Activated T-cell treated with anti-CD3 and anti-CD28 coated beads for 48 hours (primary cell): ENCODE measurements at regions not wholly inside any gene's neighbourhood (a gene's known extent, or its start where the extent isn't known, plus 50 kb on each side); places are given as distances from the start of the nearest gene placed in this dataset.

Experiments used
- DNase-seq: peaks from one replicate; pipeline ENCODE4 v3.0.0-alpha.2; 2020; ENCODE audit warnings: low read depth

DNA sequence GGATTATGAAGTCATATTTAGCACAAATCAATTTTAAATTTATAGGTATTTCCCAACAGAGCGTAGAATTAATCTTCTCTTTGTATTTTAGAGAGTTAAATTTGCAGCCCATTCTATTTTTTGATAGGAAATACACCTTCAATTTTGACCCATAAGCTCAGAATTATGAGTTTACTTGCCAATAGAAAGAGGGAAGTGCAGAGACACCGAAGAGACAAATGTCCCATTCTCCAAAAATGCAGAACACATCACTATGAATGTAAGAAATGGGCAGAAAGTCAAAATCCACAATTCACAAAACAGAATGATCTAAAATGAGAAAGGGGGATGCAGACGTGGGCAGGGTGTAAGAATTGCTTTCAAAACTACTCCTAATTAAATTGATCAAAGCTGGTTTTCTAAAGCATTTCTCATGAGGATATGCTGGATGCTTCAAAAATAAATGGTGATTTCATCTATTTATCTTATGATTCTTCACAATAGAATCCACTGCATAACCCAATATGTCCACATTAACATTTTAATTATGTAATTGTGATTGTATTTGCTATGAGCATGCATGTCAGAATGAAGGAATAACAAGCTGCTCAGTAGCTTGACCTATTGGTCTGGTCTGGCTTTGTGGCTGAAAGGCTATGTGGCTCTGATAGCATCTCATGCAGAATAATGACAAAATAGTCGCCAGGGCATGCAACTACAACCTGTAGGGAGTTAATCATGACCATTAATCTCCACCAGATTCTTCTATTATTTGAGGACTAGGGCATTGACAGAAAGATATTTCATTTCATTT, 550.1 kb upstream of the CDH18 start:
- DNase-seq, result no peak

DNA sequence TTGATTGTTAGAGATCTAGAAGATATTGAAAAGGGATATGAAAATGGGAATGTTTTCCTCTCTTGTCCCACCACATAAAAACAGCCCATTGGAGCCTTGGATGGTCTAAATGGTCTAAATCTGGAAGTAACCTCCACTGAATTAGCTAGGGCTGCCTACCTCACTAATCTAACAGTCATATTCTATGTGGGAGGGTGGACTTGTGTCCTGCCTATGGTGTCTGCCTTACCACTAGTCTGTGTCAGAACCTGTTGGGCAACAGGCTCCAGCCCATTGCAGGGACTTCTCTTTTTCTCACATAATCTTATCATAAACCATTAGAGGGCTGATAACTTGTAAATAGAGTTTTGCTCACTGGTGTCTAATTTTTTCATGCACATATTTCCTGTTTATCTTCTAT, 548.8 kb upstream of the CDH18 start:
- no peak for DNase-seq

DNA sequence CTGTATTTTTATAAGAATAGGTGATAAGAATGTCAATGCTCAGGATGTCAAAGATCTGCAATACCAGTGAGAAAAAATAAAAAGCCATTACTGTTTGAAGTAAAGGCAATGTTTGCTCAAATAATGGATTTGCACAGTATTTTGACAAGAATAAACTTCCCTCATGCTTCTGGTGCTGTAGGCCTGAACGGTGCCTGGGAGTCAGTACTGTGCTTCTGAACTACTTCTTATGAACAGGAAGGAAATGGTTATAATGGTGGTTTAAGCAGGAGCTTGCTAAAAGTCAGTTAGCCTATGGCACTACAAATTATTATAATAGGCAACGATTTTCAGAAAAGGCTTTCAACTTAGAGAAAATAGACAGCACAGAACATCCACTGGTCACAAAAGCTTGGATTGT, 548.3 kb upstream of the CDH18 start:
- no peak for DNase-seq

DNA sequence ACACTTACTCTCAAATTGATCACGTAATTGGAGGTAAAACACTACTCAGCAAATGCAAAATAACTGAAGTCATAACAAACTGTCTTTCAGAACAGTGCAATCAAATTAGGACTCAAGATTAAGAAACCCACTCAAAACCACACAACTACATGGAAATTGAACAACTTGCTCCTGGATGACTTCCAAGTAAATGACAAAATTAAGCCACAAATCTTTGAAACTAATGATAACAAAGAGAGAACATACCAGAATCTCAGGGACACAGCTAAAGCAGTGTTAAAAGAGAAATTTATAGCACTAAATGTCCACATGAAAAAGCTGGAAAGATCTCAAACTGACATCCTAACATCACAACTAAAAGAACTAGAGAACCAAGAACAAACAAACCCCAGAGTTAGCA, 540.5 kb upstream of the CDH18 start:
- DNase-seq, result no peak

DNA sequence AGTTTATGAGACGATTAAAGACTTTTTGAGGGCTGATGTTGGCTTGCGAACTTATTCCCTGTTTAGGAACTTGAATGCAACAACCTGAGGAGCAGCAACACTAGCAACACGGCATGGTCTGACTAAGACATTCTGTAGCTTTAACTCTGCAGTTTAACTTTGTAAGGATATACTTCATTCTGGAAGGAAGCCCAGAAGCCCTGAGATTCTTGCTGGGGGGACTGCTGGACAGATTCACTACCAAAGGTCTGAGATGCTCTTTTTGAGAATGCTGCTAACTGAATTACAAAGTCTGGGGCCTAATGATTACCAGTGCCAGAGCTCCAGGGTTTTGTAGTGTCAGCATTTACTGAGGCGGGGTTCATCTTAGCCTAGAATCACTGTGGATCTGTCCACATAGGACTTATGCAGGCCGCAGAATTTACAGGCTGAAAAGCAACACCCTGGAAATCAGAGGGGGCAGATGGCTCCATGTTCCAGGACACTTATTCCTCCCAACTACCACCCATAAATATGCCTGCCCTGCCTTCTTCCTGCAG, 537.1 kb upstream of the CDH18 start:
- DNase-seq, result no peak

DNA sequence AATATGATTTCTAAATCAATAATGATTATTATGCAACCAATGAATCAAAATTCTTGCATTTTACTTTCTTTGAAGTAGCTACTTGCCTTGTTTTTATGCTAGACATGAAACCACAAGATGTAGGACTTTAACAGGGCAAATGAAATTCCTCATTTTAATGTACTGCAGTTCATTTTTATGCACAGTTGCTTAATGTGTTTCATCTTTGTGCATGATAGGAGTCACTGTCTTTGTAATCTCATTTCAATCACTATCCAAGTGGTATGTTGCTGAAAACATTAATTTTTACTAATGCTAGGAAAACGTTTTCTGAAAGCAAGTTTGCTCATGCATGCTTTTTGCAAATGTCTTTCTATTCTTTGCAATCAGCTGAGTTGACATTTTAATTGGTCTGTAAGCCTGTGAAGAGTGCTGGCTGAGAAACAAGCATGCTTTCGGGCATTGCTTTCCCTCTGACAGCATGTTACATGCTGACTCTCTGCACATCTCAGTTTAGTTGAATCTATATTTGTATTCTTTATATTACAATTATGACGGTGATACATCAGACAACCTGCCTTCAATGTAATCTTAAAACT, 535.0 kb upstream of the CDH18 start:
- DNase-seq, result no peak

DNA sequence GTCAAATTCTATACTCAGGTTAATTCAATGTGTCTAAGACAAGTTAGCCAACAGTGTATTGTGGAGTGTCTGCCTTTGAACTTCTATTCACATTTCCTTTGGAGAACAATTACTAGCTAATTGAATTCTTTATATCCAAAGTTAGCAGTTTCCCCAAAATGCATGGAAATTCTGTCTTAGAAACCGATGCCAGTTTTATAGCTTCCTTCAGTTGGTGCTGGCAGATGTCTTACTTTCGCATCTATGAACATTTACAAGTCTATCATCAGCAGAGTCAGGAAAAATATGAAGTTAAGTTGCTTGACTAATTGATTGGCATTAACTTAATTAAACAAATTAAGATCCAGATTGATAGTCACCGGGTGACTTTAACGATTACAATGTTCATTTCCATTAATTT, 527.6 kb upstream of the CDH18 start:
- no peak for DNase-seq

DNA sequence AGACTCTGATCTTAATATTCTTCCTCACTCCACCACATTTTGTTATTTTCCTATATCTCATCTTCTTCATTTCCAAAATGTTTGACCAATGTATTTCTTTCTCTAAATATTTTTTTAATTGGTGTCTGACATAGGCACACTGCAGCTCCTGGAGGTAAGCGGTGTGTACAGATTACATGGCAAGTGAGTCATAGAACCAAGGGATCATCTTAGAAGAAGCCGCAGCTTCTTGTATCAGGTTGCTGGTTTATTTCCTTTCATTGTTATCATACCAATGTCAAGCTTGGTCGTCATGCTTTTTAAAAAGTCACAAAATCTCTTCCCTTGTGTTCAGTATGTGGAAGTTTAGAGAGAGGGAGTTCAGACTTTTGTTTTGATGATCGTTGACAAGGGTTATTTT, 526.1 kb upstream of the CDH18 start:
- DNase-seq, result no peak

DNA sequence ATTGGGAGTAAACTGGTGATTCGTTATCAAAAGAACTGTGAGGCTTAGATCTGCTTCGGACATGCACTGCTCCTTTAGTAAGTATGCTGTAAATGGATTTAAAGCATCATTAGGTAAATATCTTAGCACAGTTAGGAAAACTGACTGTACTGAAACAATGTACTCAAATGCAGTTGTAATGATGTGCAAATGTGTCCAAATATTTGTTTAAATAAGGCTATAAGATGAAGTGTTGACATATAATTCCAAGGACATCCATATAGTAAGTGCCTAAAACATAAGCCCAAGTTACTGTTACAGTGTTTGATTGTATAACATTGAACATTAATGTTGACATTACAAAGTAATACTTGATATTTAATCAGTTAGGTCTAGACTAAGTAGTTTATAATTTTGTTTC, 512.5 kb upstream of the CDH18 start:
- DNase-seq, result no peak

DNA sequence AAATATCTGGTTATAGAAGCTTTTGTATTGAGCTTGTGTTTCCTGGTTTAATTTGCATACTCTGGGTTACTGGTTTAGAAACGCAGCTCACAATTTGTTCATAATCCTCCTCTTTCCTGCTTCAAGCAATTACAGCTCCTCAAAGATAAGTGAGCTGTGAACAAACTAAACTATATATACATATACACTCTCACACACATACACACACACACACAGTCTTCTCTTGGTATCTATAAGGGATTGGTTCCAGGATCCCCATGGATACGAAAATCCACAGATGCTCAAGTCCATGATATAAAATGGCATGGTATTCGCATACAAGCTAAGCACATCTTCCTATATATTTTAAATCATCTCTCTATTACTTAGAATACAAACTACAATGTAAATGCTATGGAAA, 510.9 kb upstream of the CDH18 start:
- DNase-seq, result no peak

DNA sequence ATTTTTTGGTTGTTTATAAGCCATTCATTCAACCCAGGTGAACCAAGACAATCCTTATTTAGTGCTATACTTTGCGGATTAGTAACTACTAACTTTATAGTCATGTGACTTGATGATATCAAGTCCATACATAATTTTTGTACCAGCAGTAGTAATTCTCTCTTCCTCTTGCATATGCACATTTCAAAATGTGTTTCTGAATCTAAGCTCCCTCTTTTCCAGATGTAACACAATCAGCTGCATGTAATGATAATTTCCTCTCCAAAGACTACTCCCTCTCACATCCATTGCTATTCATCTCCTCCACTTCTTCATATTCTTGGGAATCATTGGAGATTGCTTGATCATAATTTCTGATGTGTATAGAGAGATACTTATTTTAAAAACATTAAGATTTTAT, 510.1 kb upstream of the CDH18 start:
- no peak for DNase-seq

DNA sequence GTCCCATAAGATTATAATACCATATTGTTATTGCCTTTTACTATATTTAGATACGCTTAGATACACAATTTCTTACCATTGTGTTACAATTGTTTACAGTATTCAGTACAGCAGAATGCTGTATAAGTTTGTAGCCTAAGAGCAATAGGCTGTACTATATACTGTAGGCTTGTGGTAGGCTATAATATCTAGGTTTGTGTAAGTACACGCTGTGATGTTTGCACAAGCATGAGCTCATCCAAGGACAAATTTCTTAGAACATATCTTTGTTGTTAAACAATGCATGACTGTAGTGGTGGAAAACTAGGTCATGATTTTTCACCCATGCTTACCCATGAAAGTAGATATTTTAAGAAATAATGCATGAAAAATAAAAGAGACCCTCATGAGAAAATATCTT, 509.4 kb upstream of the CDH18 start:
- DNase-seq, result no peak

DNA sequence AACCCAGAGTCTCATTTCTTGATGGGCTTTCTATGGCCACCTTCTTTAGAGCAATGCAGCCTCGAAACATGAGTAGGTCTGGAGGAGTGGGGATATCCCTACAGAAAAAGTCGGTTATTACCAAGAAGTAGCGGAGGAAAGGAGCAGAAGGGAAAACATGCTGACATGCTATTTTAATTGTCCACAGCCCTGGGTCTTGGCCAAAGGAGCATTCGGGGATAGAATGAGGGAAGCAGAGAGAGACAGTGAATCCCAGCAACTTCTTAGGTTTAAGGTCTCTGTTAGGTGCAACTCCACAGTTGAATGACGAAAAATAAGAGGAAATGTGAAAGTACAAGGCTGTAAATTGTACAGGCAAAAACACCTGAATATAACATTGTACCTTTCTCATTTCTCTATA, 506.7 kb upstream of the CDH18 start:
- no peak for DNase-seq

DNA sequence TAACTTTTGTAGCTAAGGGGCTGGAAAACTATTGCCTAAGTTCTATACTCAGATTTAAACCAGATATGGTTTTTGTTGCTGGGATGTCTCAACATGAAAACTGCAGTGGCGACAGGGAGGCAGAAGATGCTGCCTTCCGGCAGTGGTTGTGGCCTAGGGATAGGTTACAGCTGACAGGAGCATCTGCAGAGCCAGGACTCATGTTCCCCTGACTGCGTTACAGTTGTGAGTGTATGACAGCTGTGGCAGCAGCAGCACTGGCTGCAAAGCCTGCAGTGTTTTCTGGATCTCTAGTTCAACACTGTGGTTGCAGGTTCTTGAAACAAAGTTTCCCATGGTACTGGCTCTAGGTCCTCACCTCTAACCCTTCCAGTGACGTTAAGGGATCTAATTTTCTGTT, 498.8 kb upstream of the CDH18 start:
- DNase-seq, result no peak

DNA sequence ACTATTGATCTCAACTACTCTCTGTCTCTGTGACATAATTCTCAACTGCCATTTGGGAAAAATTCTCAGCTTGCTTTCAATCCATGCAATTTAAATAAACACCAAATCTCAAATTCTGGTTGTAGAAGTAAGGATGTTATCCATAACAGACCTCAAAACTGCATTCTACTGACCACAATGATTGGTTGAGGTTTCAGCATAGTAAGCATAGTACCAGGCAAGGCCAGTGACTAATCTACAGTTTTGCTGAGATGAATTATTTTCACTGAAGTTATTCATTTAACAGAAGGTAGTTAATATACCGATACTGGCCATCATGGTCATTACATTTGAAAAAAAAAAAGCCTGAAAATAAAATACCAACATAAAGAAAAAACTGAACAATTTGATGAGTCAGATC, 488.0 kb upstream of the CDH18 start:
- DNase-seq, result no peak

DNA sequence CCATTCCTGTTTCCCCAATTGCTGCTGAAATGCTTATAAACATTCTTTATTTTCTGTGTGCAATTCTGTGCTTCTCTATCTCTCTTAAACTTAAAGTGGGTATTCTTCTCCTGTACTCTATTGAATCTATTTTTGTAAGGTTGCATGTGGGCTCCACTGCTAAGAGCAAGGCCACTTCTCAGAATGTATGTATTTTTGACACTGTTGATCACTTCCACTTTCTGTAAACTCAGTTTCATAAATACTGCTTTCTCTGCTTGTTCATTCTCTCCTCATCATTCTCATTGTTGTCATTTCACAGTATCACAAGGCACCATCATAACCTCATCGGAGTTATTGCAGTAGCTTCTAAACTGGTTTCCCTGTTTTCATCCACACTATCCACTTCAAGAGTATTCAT, 483.0 kb upstream of the CDH18 start:
- no peak for DNase-seq

DNA sequence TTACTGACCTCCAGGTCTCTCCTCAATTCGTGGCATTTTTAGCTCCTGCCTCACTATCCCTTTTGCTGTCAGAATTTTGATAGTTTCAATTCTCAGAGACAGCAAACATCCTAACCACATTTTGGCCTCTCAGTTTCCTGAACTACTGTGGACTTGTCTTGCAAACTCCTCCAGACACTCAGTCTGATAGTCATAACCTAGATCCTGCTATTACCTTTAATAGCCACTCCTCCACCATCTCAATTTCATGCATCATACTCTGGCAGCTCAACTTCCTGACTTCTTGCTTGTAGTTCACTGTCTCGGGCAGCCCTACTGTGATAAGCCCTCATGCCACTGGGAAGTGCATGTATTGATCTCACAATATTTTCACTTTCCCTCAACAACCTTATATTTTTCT, 481.8 kb upstream of the CDH18 start:
- DNase-seq, result no peak

DNA sequence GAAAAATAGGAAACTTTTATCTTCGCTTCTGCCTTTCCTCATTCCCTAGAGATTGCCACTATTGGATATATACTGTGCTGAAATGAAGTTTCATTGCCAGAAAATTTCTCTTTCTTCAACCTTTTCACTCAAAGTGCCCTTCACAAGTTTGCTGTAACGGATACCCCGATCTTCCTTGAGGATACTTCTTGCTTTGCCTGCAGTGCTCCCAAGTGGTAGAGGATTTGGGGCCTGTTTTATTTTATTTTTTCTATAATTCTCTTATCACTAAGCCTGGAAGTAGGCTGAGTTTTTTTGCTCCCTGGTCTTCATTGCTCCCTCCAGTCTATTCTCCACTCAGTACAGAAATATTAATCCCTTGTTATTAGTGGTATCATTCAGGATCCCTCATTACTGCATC, 481.4 kb upstream of the CDH18 start:
- no peak for DNase-seq

DNA sequence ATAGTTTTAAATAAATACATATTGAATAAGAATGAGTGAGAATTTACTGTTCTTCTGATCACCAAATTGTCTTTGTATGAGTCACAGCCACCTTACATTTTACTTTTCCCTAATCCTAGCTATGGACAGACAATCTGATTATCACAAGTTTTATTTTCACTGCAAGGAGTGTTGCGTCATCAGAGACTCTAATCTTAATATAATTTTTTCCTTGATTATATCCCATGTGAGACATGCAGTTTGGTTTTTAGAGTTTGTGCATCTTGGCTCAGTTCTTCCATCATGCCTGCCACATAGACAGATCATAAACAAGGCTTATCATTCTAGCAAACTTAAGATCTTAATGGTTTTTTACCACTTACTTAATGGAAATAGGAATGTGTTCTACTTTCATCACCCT, 478.5 kb upstream of the CDH18 start:
- DNase-seq, result no peak

DNA sequence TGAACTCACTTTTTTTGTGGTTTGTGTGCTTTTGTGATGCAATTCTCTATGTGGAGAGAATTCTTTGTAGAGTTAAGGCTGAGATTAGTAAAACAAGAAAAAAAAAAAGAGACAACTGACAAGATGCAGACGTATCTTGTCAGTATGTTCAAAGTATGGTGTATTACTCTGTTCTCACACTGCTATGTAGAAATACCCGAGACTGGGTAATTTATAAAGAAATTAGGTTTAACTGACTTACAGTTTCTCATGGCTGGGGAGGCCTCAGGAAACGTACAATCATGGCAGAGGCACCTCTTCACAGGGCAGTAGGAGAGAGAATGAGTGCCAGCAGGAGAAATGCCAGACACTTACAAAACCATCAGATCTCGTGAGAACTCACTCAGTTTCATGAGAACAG, 475.2 kb upstream of the CDH18 start:
- no peak for DNase-seq

DNA sequence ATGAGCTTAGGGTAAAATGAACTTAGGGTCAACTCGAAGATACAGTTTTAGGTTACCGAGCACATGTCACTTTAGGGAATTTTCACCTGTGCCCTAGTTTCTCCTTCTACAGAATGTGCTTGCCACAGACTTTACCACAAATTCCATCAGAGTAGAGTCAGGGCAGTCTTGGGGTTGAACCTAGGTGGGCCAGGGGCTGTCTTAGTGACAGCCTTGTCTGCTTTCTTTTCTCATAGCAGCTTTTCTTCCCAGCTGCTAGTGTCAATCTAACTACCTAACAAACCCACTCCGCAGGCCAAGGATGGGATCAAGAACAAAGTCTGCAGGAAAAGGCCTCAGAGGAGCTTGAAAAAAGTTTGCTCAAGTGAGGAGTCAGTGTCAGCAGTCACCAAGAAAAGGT, 458.1 kb upstream of the CDH18 start:
- no peak for DNase-seq

DNA sequence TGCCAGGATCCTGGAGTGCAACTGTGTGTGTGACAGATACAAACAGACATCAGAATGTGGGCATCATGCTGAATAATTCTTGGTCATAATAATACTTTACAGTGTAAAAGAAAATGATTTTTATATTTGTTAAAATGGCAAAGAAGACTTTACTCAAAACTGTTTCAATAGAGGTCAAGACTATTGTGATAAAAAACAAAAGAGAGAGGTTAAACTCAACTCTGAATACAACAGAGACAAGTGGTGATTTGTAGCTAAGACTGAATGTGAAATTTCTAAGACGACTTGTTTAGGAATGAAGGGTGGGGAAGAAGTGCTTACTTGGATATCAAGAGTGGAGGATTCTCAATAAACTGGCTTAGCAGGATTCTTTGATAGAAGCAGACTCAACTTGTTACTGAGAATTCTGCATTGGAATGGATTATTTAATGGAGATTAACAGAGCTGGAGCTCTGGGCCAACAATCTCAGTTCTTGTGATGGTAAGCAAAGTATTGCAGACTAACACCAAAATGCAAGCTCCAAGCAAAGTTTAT, 457.4 kb upstream of the CDH18 start:
- DNase-seq, result no peak

DNA sequence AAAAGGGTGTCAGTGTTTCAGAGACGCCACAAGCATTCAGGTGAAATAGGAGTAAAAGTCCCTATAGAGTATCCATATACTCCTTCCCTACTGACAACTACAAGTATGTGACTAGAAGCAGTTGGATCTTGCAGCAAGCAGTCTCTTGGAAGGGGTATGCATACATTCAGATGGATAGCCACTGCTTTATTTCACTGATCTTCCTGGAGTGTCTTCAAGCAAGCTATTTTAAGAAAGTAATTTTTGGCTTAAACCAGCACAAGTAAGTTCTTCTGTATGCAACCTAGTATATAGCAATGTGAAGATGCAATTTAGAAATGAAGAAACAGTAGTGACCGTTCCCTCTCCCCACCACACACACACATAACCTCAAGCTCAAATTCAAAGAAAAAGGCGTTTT, 446.8 kb upstream of the CDH18 start:
- DNase-seq, result no peak
